Stomach (tissue), 8 donors: ENCODE measurements at regions not wholly inside any gene's neighbourhood (a gene's known extent, or its start where the extent isn't known, plus 50 kb on each side); places are given as distances from the start of the nearest gene placed in this dataset.
"Not testable (repeated sequence)": the region's sequence is repeated elsewhere in the genome, so short reads cannot be mapped to it uniquely, and the experiment has no call there.

Experiments used
- DNase-seq, 2 donors: peaks; one replicate each; pipeline versions ENCODE4 v3.0.0 to v3.0.0-alpha.2; 2013 to 2019
- H3K27ac ChIP-seq, 5 donors: fragments of 200-600 bp in 4 of 5; sonication (generic) in 4 of 5; one replicate each; pipeline ENCODE4 v1.5.1; 2013 to 2019; ENCODE audit warnings: mild to moderate bottlenecking in 1 of 5, moderate library complexity in 1 of 5
- H3K27me3 ChIP-seq, 3 donors: fragments of 200-600 bp; sonication (generic); one replicate each; pipeline ENCODE4 v1.5.1; 2017 to 2019; ENCODE audit warnings: mixed run types in 1 of 3
- H3K36me3 ChIP-seq, 4 donors: fragments of 200-600 bp; sonication (generic); 1 replicate in 3 of 4; 2 replicates in 1 of 4; pipeline ENCODE4 v1.5.1; 2016 to 2019
- H3K4me1 ChIP-seq, 4 donors: fragments of 200-600 bp; sonication (generic); one replicate each; pipeline ENCODE4 v1.5.1; 2016 to 2019
- H3K4me3 ChIP-seq, 4 donors: fragments of 200-600 bp; sonication (generic) in 3 of 4; one replicate each; pipeline ENCODE4 v1.5.1; 2016 to 2019; ENCODE audit warnings: mild to moderate bottlenecking in 1 of 4
- H3K9me3 ChIP-seq, 4 donors: fragments of 200-600 bp; sonication (generic); one replicate each; pipeline ENCODE4 v1.5.1; 2016 to 2019
- EP300 ChIP-seq: sonication (generic); formaldehyde crosslinking; IDR thresholded peaks from one replicate; pipeline ENCODE4 v1.6.1; 2017; ENCODE audit warnings: antibody characterized with exemption
- POLR2A ChIP-seq, 4 donors: fragments of 450-650 bp; IDR thresholded peaks; one replicate each; pipeline ENCODE4 v1.6.1; 2016; ENCODE audit warnings: antibody characterized with exemption in 4 of 4, control low read depth in 2 of 4, mild to moderate bottlenecking in 1 of 4, moderate library complexity in 1 of 4
- POLR2AphosphoS5 ChIP-seq, 3 donors: sonication (generic); formaldehyde crosslinking; IDR thresholded peaks; one replicate each; pipeline ENCODE4 v1.6.1; 2016; ENCODE audit warnings: antibody characterized with exemption in 3 of 3
- WGBS, 5 donors: extraction: QIAGEN DNeasy Blood & Tissue Kit in 3 of 5; methylation state at CpG; one replicate each; pipeline versions ENCODE4 v1.1.5 to v1.1.7; 2013 to 2018; 5-methylcytosine and 5-hydroxymethylcytosine counted together
- intact Hi-C: fragments of 100-400 bp; cut with DNase I; formaldehyde crosslinking; loops from one replicate; pipeline ENCODE4 v1.15.1; 2023; ENCODE audit warnings: low total_unique reads
- TF ChIP-seq, protein P1 (sequence below), 7 experiments: fragments of 450-650 bp in 4 of 7; fragments of 200-600 bp in 3 of 7; sonication (generic) in 3 of 7; IDR thresholded peaks; one replicate each; pipeline ENCODE4 v1.5.1; 2016 to 2019; ENCODE audit warnings: antibody characterized with exemption in 7 of 7, control low read depth in 2 of 7, mild to moderate bottlenecking in 1 of 7
- donor health status: healthy with polysubstance abuse.
- donor health status: Bipolar disorder and iron deficiency.
- donor health status: healthy.

DNA sequence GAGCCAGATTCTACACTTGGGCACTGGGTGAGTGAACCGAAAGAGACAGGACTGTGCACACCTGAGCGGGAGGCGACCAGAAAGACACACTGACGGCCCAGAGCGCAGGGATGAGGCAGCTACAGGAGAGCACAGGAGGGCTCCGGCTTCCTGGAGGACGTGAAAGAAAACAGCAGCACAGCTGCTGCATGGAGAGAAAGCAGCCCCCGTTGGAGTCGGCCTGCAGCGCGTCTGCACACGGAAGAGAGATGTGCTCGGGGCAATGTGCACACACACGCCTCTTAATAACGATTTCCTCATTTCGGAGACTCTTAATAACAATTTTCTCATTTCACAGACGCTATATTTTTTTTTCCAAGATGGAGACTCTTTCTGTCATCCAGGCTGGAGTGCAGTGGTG, 160.4 kb downstream of the CTTN start:
- Histone ChIP-seq H3K9me3 (no peaks in the 10 kb centered on the region), H3K36me3 (no peaks in the 10 kb centered on the region), H3K4me1 (no peaks in the 10 kb centered on the region), H3K4me3 (no peak overlapping the region), H3K27ac (no peak overlapping the region), H3K27me3 (no peaks in the 10 kb centered on the region)
- TF ChIP-seq POLR2A (IDR thresholded peaks at IDR 0.05) (no peak), POLR2AphosphoS5 (IDR thresholded peaks at IDR 0.05) (no peak), EP300 (no peak)
- TF ChIP-seq, protein P1, sequence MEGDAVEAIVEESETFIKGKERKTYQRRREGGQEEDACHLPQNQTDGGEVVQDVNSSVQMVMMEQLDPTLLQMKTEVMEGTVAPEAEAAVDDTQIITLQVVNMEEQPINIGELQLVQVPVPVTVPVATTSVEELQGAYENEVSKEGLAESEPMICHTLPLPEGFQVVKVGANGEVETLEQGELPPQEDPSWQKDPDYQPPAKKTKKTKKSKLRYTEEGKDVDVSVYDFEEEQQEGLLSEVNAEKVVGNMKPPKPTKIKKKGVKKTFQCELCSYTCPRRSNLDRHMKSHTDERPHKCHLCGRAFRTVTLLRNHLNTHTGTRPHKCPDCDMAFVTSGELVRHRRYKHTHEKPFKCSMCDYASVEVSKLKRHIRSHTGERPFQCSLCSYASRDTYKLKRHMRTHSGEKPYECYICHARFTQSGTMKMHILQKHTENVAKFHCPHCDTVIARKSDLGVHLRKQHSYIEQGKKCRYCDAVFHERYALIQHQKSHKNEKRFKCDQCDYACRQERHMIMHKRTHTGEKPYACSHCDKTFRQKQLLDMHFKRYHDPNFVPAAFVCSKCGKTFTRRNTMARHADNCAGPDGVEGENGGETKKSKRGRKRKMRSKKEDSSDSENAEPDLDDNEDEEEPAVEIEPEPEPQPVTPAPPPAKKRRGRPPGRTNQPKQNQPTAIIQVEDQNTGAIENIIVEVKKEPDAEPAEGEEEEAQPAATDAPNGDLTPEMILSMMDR (IDR thresholded peaks at IDR 0.05) = no peak
- DNase-seq = no peak
- intact Hi-C loops = no loop called here
- WGBS, 5 donors = 84 to 94% (median 91%) methylated on average over 17 of the region's 17 CpGs

DNA sequence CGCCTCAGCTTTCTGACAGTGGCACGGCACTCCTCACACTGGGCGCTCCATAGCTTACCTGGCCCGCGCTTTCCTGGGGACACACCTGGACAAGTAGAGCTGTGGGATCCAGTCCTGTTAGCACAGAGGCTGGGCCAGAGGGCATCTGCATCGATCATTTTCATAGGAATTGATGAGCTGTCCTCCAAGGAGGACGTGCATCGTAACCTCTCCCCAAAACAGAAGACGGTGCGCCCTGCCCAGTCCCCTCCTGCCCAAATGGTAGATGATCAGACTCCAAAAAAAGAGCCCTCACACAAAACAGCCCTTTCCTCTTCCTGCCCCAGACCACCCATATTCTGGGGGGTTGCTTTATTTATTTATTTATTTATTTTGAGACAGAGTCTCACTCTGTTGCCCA, 161.2 kb downstream of the CTTN start:
- Histone ChIP-seq H3K9me3 (no peaks in the 10 kb centered on the region), H3K4me1 (no peaks in the 10 kb centered on the region), H3K4me3 (no peak overlapping the region), H3K27ac (no peak overlapping the region), H3K36me3 (no peaks in the 10 kb centered on the region), H3K27me3 (no peaks in the 10 kb centered on the region)
- no peak for TF ChIP-seq POLR2A (IDR thresholded peaks at IDR 0.05)
- TF ChIP-seq EP300 = no peak
- no peak for TF ChIP-seq POLR2AphosphoS5 (IDR thresholded peaks at IDR 0.05)
- TF ChIP-seq, protein P1 (IDR thresholded peaks at IDR 0.05) = no peak
- WGBS, 5 donors = 85 to 93% (median 91%) methylated on average over 10 of the region's 10 CpGs
- intact Hi-C loops = no loop called here
- DNase-seq = no peak

DNA sequence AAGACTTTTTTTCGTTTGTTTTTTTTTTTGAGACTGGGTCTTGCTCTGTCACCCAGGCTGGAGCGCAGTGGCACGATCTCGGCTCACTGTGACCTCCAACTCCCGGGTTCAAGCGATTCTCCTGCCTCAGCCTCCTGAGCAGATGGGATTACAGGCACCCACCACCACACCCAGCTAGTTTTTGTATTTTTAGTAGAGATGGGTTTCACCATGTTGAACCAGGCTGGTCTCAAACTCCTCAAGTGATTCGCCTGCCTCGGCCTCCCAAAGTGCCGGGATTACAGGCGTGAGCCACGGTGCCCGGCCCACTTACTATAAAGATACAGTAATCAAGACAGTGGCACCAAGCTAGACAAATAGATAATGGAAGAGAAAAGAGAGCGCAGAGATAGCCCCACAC, 162.3 kb downstream of the CTTN start:
- H3K9me3 ChIP-seq, intact Hi-C loops, H3K36me3 ChIP-seq, DNase-seq, H3K27me3 ChIP-seq, H3K4me3 ChIP-seq, H3K4me1 ChIP-seq, H3K27ac ChIP-seq: not testable (repeated sequence)
- WGBS, 5 donors = 91 to 95% (median 94%) methylated on average over 13 of the region's 13 CpGs

DNA sequence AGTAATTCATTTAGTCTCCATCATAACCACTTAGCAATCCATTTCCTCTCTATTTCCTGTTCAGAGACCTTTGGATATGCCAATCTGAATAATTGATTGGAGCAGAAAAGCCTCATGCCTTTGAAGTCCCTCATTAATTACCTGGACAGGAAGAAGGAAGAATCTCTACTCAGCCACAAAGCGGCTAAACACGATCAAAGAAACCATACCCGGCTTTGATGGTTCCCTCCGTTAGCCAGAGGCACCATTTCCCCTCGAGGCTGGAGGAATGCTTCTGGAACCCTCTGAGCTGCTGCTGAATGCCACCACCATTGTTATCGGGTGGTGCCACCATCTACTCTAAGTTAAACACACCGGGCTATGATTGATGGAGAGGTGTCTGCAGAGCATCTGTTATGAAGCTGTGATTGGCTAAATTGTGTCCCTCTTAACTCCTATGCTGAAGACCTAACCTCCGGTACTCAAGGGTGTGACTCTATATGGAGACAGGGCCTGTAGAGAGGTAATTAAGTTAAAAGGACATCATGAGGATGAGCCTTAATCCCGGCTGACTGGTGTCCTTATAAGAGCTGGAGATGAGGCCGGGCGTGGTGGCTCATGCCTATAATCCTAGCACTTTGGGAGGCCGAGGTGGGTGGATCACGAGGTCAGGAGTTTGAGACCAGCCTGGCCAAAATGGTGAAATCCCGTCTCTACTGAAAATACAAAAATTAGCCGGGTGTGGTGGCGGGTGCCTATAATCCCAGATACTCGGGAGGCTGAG, 168.6 kb downstream of the CTTN start:
- intact Hi-C loops = no loop called here
- DNase-seq = no peak
- H3K36me3 ChIP-seq = no peaks in the 10 kb centered on the region
- H3K4me3 ChIP-seq = no peak overlapping the region
- TF ChIP-seq POLR2AphosphoS5 (IDR thresholded peaks at IDR 0.05) = no peak
- TF ChIP-seq, protein P1 (IDR thresholded peaks at IDR 0.05) = no peak
- no peak for TF ChIP-seq POLR2A (IDR thresholded peaks at IDR 0.05)
- no peak for TF ChIP-seq EP300
- H3K27me3 ChIP-seq = no peaks in the 10 kb centered on the region
- H3K4me1 ChIP-seq = peaks cover 0 to 19% (median 17%) of the 10 kb centered on the region in 4 donors
- H3K9me3 ChIP-seq = no peaks in the 10 kb centered on the region
- no peak overlapping the region for H3K27ac ChIP-seq
- WGBS, 5 donors = 82 to 89% (median 88%) methylated on average over 17 of the region's 17 CpGs

DNA sequence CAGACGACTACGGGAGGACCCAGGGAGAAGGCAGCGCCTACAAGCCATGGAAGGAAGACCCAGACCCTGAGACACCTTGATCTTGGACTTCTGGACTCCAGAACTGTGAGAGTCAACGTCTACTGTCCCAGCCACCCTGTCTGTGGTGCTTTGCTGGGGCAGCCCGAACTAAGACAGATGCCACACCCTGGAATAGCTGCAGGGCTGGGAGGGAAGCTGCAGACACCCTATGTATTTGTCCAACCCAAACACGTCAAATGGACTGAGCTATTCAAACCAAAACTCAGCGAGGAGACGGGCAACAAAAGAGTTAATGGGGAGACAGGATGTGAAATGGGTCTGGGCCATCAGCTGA, 169.3 kb downstream of the CTTN start:
- peak overlapping the region in 4 of 5 donors; percentile 56 to 70 (median 66) for H3K27ac ChIP-seq
- WGBS, 5 donors = 62 to 70% (median 67%) methylated on average over 8 of the region's 8 CpGs
- peaks cover 0 to 19% (median 17%) of the 10 kb centered on the region in 4 donors for H3K4me1 ChIP-seq
- no peaks in the 10 kb centered on the region for H3K27me3 ChIP-seq
- TF ChIP-seq EP300 = no peak
- TF ChIP-seq POLR2A (IDR thresholded peaks at IDR 0.05) = no peak
- DNase-seq = no peak
- H3K4me3 ChIP-seq = peak overlapping the region; percentile 33 to 42 (median 34)
- no peaks in the 10 kb centered on the region for H3K36me3 ChIP-seq
- intact Hi-C loops = no loop called here
- no peaks in the 10 kb centered on the region for H3K9me3 ChIP-seq
